A673 (cell line): ENCODE measurements at regions not wholly inside any gene's neighbourhood (a gene's known extent, or its start where the extent isn't known, plus 50 kb on each side); places are given as distances from the start of the nearest gene placed in this dataset.

Experiments used
- BruUV-seq: library from RNA; stranded (reverse); fragments of 400-500 nt; replicated peaks from 2 replicates; lab custom pipeline; 2021; lab: Mats Ljungman, UMichigan
- CTCF ChIA-PET: fragments of 300-600 bp; sonication (Branson Sonifier 250); formaldehyde crosslinking; loops from one replicate; lab custom pipeline; 2022; ENCODE audit warnings: antibody characterized with exemption; lab: Charles Lee
- POLR2A ChIA-PET: fragments of 300-600 bp; sonication (Branson Sonifier 250); formaldehyde crosslinking; loops from one replicate; lab custom pipeline; 2022; ENCODE audit warnings: antibody characterized with exemption; ENCODE audit not compliant: low non-redundant PET; lab: Charles Lee
- DNase-seq: peaks from one replicate; pipeline ENCODE4 v3.0.0-alpha.2; 2015; ENCODE audit warnings: low spot score
- H3K27ac ChIP-seq: fragments of 200-600 bp; sonication (generic); 2 replicates; pipeline ENCODE4 v1.5.1; 2016; ENCODE audit warnings: mixed run types, low read depth, mild to moderate bottlenecking, mixed read lengths, antibody characterized with exemption, low read length; ENCODE audit not compliant: poor library complexity, severe bottlenecking
- H3K27me3 ChIP-seq: fragments of 200-600 bp; sonication (generic); replicated peaks from 2 replicates; pipeline ENCODE4 v1.6.1; 2017; ENCODE audit warnings: mixed run types, low read depth, mild to moderate bottlenecking, mixed read lengths, antibody characterized with exemption, low read length; ENCODE audit not compliant: insufficient read depth, poor library complexity
- H3K36me3 ChIP-seq: fragments of 200-600 bp; sonication (generic); 2 replicates; pipeline ENCODE4 v1.6.1; 2016; ENCODE audit warnings: mixed run types, mild to moderate bottlenecking, mixed read lengths, antibody characterized with exemption, low read length; ENCODE audit not compliant: insufficient read depth, poor library complexity, severe bottlenecking
- H3K4me1 ChIP-seq: fragments of 200-600 bp; sonication (generic); 2 replicates; pipeline ENCODE4 v1.6.1; 2017; ENCODE audit warnings: mixed run types, mild to moderate bottlenecking, mixed read lengths, antibody characterized with exemption, low read length; ENCODE audit not compliant: insufficient read depth, poor library complexity, severe bottlenecking
- H3K4me3 ChIP-seq: fragments of 200-600 bp; sonication (generic); 2 replicates; pipeline ENCODE4 v1.5.1; 2016; ENCODE audit warnings: low read depth, mixed run types, mild to moderate bottlenecking, mixed read lengths, low read length; ENCODE audit not compliant: poor library complexity, severe bottlenecking
- H3K9me3 ChIP-seq: fragments of 200-600 bp; sonication (generic); 2 replicates; pipeline ENCODE4 v1.6.1; 2016; ENCODE audit warnings: mixed run types, low read depth, mild to moderate bottlenecking, mixed read lengths, antibody characterized with exemption, low read length; ENCODE audit not compliant: poor library complexity, severe bottlenecking
- CTCF ChIP-seq: fragments of 300-800, 200-600 bp; sonication (generic); conservative IDR thresholded peaks from 2 replicates; pipeline ENCODE4 v1.5.1; 2017; ENCODE audit warnings: low read depth, mild to moderate bottlenecking, antibody characterized with exemption, low read length, moderate library complexity, mixed read lengths
- EZH2 ChIP-seq: fragments of 200-600 bp; sonication (generic); IDR thresholded peaks from 2 replicates; pipeline ENCODE4 v1.6.1; 2017; ENCODE audit warnings: borderline replicate concordance, low read depth, mild to moderate bottlenecking, mixed read lengths, antibody characterized with exemption, low read length; ENCODE audit not compliant: poor library complexity, severe bottlenecking
- intact Hi-C: fragments of 100-400 bp; cut with micrococcal nuclease; formaldehyde crosslinking; loops from one replicate; pipeline ENCODE4 v1.10.0; 2022; ENCODE audit not compliant: unreplicated experiment

GRCh38 chr10:113983552-113983951 is 60.1 kb upstream of the ADRB1 start:
- Histone ChIP-seq H3K4me3 (no peak overlapping the region), H3K4me1 (peaks cover 51% of the 10 kb centered on the region), H3K9me3 (peaks cover 8% of the 10 kb centered on the region), H3K36me3 (no peaks in the 10 kb centered on the region), H3K27me3 (no peaks in the 10 kb centered on the region), H3K27ac (peak overlapping the region; percentile 96)
- no peak for TF ChIP-seq CTCF
- no peak for TF ChIP-seq EZH2
- CTCF ChIA-PET: no interaction called here
- BruUV-seq: no TSS peak
- POLR2A ChIA-PET: no interaction called here
- no peak for DNase-seq
- intact Hi-C loops: no loop called here

- CTCF ChIA-PET: interaction anchor here (1.1 kb wide), 1 partner anchor 31 kb away, joined by 4 read pairs; no protein-coding TSS in a partner anchor
- POLR2A ChIA-PET: interaction anchor here (0.6 to 0.9 kb wide), 3 partner anchors 58 to 277 kb away, joined by 8 to 10 read pairs (median 8); no protein-coding TSS in a partner anchor
- Histone ChIP-seq H3K36me3 (no peaks in the 10 kb centered on the region), H3K27ac (peak overlapping the region; percentile 96), H3K4me3 (peak overlapping the region; percentile 2), H3K4me1 (peaks cover 51% of the 10 kb centered on the region), H3K27me3 (no peaks in the 10 kb centered on the region), H3K9me3 (peaks cover 8% of the 10 kb centered on the region)
- peak; percentile 99 for DNase-seq
- no TSS peak for BruUV-seq
- intact Hi-C loops: loop anchor here (1.0 kb wide), 3 partner anchors 131 to 275 kb away; partner anchors contain the start of genes DCLRE1A and NHLRC2
- no peak for TF ChIP-seq EZH2
- no peak for TF ChIP-seq CTCF
Measured at GRCh38 chr10:113985297-113985844, 58.3 kb upstream of the ADRB1 start.

- Histone ChIP-seq H3K27me3 (no peaks in the 10 kb centered on the region), H3K9me3 (peaks cover 8% of the 10 kb centered on the region), H3K27ac (peak overlapping the region; percentile 96), H3K4me1 (peaks cover 54% of the 10 kb centered on the region), H3K36me3 (no peaks in the 10 kb centered on the region), H3K4me3 (no peak overlapping the region)
- TF ChIP-seq CTCF (no peak), EZH2 (no peak)
- DNase-seq: peak; percentile 82
- intact Hi-C loops: loop anchor here (1.0 to 2.0 kb wide), 2 partner anchors 57 to 116 kb away; partner anchors contain the start of gene ADRB1
- TSS peak; percentile 28 for BruUV-seq
- ChIA-PET CTCF (no interaction called here), POLR2A (interaction anchor here (0.5 kb wide), 1 partner anchor 58 kb away, joined by 3 read pairs; no protein-coding TSS in a partner anchor)
Measured at GRCh38 chr10:113986316-113986715, 57.4 kb upstream of the ADRB1 start.
